Activated CD8-positive, alpha-beta T cell treated with anti-CD3 and anti-CD28 coated beads, Interleukin-2, amount 10 ng/mL, durations not matched to agents 7 days and 5 days (primary cell): ENCODE measurements at regions not wholly inside any gene's neighbourhood (a gene's known extent, or its start where the extent isn't known, plus 50 kb on each side); places are given as distances from the start of the nearest gene placed in this dataset.

Experiments used
- ATAC-seq: fragments of 150-1000 bp; cut with Tn5 transposase; one replicate; pipeline ENCODE4 v1.10.0; 2021; ENCODE audit warnings: moderate library complexity
- CTCF ChIA-PET: fragments of 350-600 bp; sonication (Branson Sonifier 250); formaldehyde crosslinking; loops from one replicate; lab custom pipeline; 2021; ENCODE audit warnings: antibody characterized with exemption; lab: Charles Lee
- POLR2A ChIA-PET: fragments of 350-600 bp; sonication (Branson Sonifier 250); formaldehyde crosslinking; loops from one replicate; lab custom pipeline; 2021; ENCODE audit warnings: antibody characterized with exemption; lab: Charles Lee
- DNase-seq: peaks from one replicate; pipeline ENCODE4 v3.0.0-alpha.2; 2020
- H3K27ac Mint-ChIP-seq: one replicate; pipeline ENCODE4 v1.8.0; 2021; ENCODE audit warnings: mild to moderate bottlenecking, mixed read lengths
- H3K27me3 Mint-ChIP-seq: one replicate; pipeline ENCODE4 v1.8.0; 2021; ENCODE audit warnings: low read depth, mixed read lengths
- H3K36me3 Mint-ChIP-seq: one replicate; pipeline ENCODE4 v1.8.0; 2021; ENCODE audit warnings: low read depth, mixed read lengths
- H3K4me1 Mint-ChIP-seq: one replicate; pipeline ENCODE4 v1.8.0; 2021; ENCODE audit warnings: low read depth, mixed read lengths
- H3K4me3 Mint-ChIP-seq: one replicate; pipeline ENCODE4 v1.8.0; 2021; ENCODE audit warnings: mild to moderate bottlenecking, mixed read lengths
- H3K9me3 Mint-ChIP-seq: one replicate; pipeline ENCODE4 v1.8.0; 2022; ENCODE audit warnings: mixed read lengths; ENCODE audit not compliant: insufficient read depth

DNA sequence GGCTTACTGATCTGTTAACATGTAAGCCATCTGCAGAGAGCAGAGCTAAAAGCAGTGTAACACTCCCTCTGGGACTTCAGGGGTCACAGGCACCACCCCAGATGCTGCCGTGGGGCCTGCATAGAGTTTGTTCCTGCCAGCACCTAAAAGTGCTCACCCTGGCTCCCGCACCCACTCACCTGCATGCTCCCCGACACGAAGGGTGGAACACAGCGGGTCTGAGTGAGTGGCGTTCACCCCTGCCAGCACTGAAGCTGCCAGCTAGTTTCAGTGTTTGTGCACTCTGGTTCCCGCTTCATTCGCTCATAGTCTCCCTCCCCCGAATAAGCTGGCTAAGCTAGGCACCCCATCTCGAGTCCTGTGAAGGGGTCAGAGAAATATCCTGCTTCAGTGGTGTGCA, 1681.0 kb downstream of the NCAM2 start:
- Mint-ChIP-seq H3K27me3 (no peaks in the 10 kb centered on the region), H3K4me1 (no peaks in the 10 kb centered on the region), H3K4me3 (no peak overlapping the region), H3K27ac (no peak overlapping the region), H3K9me3 (peaks cover 3% of the 10 kb centered on the region), H3K36me3 (no peaks in the 10 kb centered on the region)
- no peak for DNase-seq
- no peak for ATAC-seq
- ChIA-PET POLR2A (no interaction called here), CTCF (no interaction called here)

DNA sequence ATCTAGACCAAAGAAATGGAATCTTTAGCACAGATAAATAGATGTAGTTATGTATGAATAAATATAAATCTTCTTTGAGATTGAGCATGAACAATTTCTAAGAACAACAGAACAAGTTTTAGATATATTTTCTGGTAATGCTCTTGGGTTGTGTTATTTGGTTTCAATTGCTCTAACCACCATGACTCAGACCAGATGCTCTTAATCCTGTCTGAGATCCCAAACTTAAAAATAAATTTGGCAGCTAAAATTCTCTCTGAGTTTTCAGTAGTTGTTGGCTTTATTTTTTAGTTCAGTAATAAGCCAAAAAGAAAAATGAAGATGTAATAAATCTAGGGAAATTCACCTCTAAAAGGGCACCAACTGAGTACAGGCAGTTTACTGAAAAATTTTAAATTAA, 1693.4 kb downstream of the NCAM2 start:
- no peak for ATAC-seq
- Mint-ChIP-seq H3K4me1 (no peaks in the 10 kb centered on the region), H3K27me3 (no peaks in the 10 kb centered on the region), H3K27ac (no peak overlapping the region), H3K4me3 (no peak overlapping the region), H3K36me3 (no peaks in the 10 kb centered on the region), H3K9me3 (peaks cover 19% of the 10 kb centered on the region)
- DNase-seq = no peak
- POLR2A ChIA-PET = no interaction called here
- CTCF ChIA-PET = no interaction called here

DNA sequence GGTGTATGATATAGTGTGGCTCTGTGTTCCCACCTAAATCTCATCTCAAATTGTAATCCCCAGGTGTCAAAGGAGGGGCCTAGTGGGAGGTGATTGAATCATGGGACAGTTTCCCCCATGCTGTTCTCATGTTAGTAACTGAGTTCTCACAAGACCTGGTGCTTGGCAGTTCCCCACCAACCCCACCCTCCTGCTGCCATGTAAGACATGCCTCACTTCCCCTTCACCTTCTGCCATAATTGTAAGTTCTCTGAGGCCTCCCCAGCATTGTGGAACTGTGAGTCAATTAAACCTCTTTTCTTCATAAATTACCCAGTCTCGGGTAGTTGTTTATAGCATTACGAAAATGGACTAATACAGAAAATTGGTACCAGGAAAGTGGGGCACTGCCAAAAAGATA, 1705.3 kb downstream of the NCAM2 start:
- Mint-ChIP-seq H3K4me3 (no peak overlapping the region), H3K27ac (no peak overlapping the region), H3K9me3 (no peaks in the 10 kb centered on the region), H3K27me3 (no peaks in the 10 kb centered on the region), H3K4me1 (no peaks in the 10 kb centered on the region), H3K36me3 (no peaks in the 10 kb centered on the region)
- POLR2A ChIA-PET = no interaction called here
- CTCF ChIA-PET = no interaction called here
- DNase-seq = no peak
- ATAC-seq = no peak

DNA sequence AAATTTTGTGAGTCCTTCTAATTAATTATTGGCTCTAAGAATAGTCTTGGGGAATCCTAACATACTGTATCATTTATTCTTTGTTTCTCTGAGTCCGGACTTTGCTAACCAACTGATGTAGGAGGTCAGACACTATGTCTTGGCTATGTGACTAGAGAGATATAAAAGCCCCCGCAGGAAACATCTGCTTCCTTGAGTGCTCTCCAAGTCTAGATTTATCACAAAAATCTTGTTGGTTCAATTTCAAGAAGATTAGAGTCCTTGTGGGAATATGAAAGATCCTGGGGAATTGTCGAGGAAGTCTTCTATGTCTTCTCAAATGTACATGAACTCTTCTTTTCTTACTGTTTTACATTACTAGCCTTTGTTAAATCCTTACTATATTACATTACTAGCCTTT, 1712.5 kb downstream of the NCAM2 start:
- ATAC-seq (no peak), DNase-seq (no peak)
- Mint-ChIP-seq H3K36me3 (no peaks in the 10 kb centered on the region), H3K9me3 (no peaks in the 10 kb centered on the region), H3K27ac (no peak overlapping the region), H3K4me3 (no peak overlapping the region), H3K27me3 (no peaks in the 10 kb centered on the region), H3K4me1 (no peaks in the 10 kb centered on the region)
- ChIA-PET CTCF (no interaction called here), POLR2A (no interaction called here)

DNA sequence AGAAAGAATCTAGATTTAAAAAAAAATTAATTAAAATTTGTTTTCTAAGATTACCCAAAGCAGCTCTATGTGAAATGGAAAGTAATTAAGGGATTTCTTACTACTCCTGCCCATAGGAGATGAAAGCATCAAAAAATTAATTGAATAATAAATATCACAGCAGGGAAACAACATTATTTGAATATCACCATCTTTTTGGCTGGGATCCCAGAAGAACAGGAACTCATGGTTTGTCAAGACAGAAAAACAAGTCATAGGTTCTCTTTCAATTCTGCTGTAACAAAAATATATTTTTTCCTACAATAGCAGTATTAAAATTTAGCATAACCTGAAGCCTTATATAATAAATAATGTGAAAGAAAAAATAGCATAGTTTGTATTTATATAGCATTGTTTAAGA, 1713.4 kb downstream of the NCAM2 start:
- ATAC-seq (no peak), DNase-seq (no peak)
- H3K36me3 Mint-ChIP-seq = no peaks in the 10 kb centered on the region
- no peaks in the 10 kb centered on the region for H3K27me3 Mint-ChIP-seq
- H3K27ac Mint-ChIP-seq = no peak overlapping the region
- H3K4me1 Mint-ChIP-seq = no peaks in the 10 kb centered on the region
- ChIA-PET CTCF (no interaction called here), POLR2A (no interaction called here)
- H3K9me3 Mint-ChIP-seq = no peaks in the 10 kb centered on the region
- no peak overlapping the region for H3K4me3 Mint-ChIP-seq

DNA sequence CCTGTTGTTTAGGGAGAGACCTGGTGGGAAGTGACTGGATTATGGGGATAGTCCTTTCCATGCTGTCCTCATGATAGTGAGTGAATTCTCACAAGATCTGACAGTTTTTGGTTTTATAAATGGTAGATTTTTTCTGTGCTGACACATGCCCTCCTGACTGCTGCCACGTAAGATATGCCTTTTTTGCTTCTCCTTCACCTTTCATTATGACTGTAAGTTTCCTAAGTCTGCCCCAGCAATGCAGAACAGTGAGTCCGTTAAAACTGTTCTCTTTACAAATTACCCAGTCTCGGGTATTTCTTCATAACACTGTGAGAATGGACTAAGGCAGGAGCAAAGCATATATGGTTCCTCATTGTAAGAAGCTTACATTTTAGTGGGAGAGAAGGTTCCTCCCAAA, 1727.2 kb downstream of the NCAM2 start:
- ChIA-PET POLR2A (no interaction called here), CTCF (no interaction called here)
- H3K9me3 Mint-ChIP-seq = peaks cover 9% of the 10 kb centered on the region
- ATAC-seq = no peak
- no peaks in the 10 kb centered on the region for H3K36me3 Mint-ChIP-seq
- H3K4me3 Mint-ChIP-seq = no peak overlapping the region
- H3K27me3 Mint-ChIP-seq = no peaks in the 10 kb centered on the region
- DNase-seq = no peak
- H3K27ac Mint-ChIP-seq = no peak overlapping the region
- H3K4me1 Mint-ChIP-seq = no peaks in the 10 kb centered on the region

DNA sequence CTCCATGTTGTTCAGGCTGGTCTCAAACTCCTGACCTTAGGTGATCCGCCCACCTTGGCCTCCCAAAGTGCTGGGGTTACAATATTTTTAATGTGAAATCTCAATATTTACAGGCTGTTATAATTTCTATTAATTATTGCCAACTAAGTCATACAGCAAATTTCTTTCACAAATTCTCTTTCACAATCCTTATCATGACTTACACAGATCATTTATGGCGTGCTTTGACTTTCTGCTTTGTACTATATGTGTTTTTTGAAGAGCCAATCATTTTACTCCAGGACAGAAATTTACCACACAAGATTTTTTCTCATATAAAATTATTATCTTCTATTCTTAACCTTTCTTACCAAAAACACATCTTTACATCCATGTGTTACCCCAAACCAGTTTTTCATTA, 1729.9 kb downstream of the NCAM2 start:
- CTCF ChIA-PET = no interaction called here
- H3K9me3 Mint-ChIP-seq = peaks cover 13% of the 10 kb centered on the region
- H3K27ac Mint-ChIP-seq = no peak overlapping the region
- no peak overlapping the region for H3K4me3 Mint-ChIP-seq
- DNase-seq (no peak), ATAC-seq (no peak)
- POLR2A ChIA-PET = no interaction called here
- no peaks in the 10 kb centered on the region for H3K27me3 Mint-ChIP-seq
- H3K36me3 Mint-ChIP-seq = no peaks in the 10 kb centered on the region
- no peaks in the 10 kb centered on the region for H3K4me1 Mint-ChIP-seq

DNA sequence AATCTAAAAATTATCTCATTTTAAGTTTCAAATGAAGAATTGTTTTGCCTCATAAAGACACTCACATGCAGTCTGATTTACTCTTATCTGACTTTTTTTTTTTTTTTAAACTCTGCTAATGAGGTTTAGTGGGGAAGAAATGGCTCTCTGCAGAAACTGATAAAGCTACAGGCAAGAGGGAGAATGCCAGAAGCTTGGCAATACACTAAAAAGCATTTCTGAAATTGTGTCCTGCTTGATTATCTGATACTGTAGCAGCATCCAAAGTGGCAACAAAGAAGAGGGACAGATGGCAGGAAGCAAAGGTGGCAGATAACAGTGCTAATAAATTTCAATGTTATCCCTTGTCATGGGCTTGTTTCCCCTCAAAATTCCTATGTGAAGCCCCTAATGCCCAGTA, 1744.9 kb downstream of the NCAM2 start:
- no peaks in the 10 kb centered on the region for H3K36me3 Mint-ChIP-seq
- ChIA-PET CTCF (no interaction called here), POLR2A (no interaction called here)
- H3K27me3 Mint-ChIP-seq = no peaks in the 10 kb centered on the region
- no peak for DNase-seq
- H3K27ac Mint-ChIP-seq = no peak overlapping the region
- H3K4me3 Mint-ChIP-seq = no peak overlapping the region
- peaks cover 6% of the 10 kb centered on the region for H3K9me3 Mint-ChIP-seq
- ATAC-seq = no peak
- no peaks in the 10 kb centered on the region for H3K4me1 Mint-ChIP-seq

DNA sequence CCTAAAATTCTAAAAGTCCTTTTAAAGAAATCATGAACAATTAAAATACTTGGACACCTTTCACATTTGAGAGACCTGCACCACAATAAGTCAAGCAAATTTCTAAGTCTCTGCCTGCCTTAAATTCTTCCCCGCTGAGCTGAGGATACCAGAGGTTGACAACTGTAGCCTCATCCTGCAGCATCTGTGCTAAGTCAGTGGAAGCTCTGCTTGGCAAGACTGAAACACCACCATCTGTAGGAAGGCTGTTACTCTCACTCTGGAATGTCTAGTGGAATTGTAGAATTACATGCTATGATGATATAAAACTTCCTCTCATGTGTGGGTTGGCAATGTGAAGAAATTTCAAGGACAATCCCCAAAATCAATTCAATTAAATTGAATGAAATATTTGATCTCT, 1756.5 kb downstream of the NCAM2 start:
- H3K4me3 Mint-ChIP-seq = no peak overlapping the region
- DNase-seq (no peak), ATAC-seq (no peak)
- H3K27ac Mint-ChIP-seq = no peak overlapping the region
- no peaks in the 10 kb centered on the region for H3K9me3 Mint-ChIP-seq
- ChIA-PET CTCF (no interaction called here), POLR2A (no interaction called here)
- H3K4me1 Mint-ChIP-seq = no peaks in the 10 kb centered on the region
- no peaks in the 10 kb centered on the region for H3K27me3 Mint-ChIP-seq
- H3K36me3 Mint-ChIP-seq = no peaks in the 10 kb centered on the region

DNA sequence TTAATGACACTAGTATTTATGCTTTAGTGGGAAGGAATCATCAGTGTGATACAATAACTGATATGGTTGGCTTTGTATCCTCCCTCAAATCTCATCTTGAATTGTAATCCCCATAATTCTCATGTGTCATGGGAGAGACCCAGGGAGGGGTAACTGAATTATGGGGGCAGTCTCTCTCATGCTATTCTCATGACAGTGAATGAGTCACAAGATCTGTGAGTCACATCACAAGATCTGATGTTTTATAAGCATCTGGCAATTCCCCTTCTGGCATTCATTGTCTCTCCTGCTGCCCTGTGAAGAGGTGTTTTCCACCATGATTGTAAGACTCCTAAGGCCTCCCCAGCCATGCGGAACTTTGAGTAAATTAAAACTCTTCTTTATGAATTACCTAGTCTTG, 1760.3 kb downstream of the NCAM2 start:
- DNase-seq (no peak), ATAC-seq (no peak)
- Mint-ChIP-seq H3K27ac (no peak overlapping the region), H3K9me3 (no peaks in the 10 kb centered on the region), H3K4me3 (no peak overlapping the region), H3K36me3 (no peaks in the 10 kb centered on the region), H3K27me3 (no peaks in the 10 kb centered on the region), H3K4me1 (no peaks in the 10 kb centered on the region)
- CTCF ChIA-PET = no interaction called here
- POLR2A ChIA-PET = no interaction called here

DNA sequence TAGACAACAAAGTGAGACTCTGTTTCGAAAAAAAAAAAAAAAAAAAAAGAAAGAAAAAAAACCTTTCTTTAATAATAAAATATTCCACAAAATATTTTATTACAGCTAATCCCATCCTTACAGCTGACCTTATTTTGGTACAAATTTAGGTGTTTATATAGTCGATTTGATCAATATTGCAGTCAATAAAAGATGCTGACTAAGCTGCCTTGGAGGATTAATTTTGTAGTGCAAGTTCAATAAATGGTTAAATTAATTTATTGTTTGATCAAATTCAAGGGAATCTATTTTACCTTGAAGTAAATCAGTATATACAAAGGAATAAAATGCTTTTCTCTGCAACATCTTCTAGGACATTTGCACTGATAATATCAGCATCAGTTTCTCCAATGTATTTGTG, 1764.3 kb downstream of the NCAM2 start:
- Mint-ChIP-seq H3K27ac (no peak overlapping the region), H3K36me3 (no peaks in the 10 kb centered on the region), H3K27me3 (no peaks in the 10 kb centered on the region), H3K4me1 (no peaks in the 10 kb centered on the region), H3K4me3 (no peak overlapping the region), H3K9me3 (no peaks in the 10 kb centered on the region)
- CTCF ChIA-PET = no interaction called here
- ATAC-seq = no peak
- POLR2A ChIA-PET = no interaction called here
- DNase-seq = no peak

DNA sequence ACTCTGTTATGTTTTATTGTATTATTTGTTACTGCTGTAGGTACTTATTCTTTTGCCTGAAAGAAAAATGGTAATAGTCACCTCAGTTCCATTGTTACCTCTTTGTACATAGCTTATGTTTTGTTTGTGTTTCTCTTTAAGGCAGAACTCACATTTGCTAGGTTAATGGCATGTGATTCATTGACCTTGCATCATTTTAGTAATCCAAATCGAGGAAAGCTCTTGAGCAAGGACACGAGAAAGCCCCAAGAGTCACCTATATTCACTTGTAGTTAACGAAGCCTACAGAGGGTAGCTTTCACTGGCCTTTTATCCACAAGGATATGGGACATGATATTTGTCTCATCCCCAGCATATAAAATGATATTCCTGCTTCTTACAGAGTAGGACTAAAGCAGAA, 1765.2 kb downstream of the NCAM2 start:
- Mint-ChIP-seq H3K27me3 (no peaks in the 10 kb centered on the region), H3K36me3 (no peaks in the 10 kb centered on the region), H3K4me1 (no peaks in the 10 kb centered on the region), H3K9me3 (no peaks in the 10 kb centered on the region), H3K4me3 (no peak overlapping the region), H3K27ac (no peak overlapping the region)
- no peak for ATAC-seq
- DNase-seq = no peak
- ChIA-PET CTCF (no interaction called here), POLR2A (no interaction called here)

DNA sequence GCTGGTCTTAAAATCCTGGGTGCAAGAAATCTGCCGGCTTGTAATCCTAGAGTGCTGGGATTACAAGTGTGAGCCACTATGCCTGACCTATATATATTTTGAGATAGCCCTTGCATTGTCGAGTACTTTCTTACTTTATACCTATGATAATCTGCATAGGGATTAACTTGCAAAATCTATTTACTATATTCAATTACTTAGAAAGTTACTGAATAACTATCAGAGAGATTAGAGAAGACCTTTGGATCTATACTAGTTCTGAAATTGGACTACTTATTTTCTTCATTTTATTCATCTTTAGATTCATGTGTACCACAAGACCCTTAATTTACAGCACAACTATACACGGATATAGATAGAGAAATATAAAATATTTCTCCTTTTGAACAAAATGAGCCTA, 1766.0 kb downstream of the NCAM2 start:
- CTCF ChIA-PET = no interaction called here
- Mint-ChIP-seq H3K27ac (no peak overlapping the region), H3K4me3 (no peak overlapping the region), H3K27me3 (no peaks in the 10 kb centered on the region), H3K4me1 (no peaks in the 10 kb centered on the region), H3K9me3 (no peaks in the 10 kb centered on the region), H3K36me3 (no peaks in the 10 kb centered on the region)
- ATAC-seq (no peak), DNase-seq (no peak)
- POLR2A ChIA-PET = no interaction called here
